ENCODE measurements at regions not wholly inside any gene's neighbourhood (a gene's known extent, or its start where the extent isn't known, plus 50 kb on each side); places are given as distances from the start of the nearest gene placed in this dataset.

GRCh38 chr13:87859261-87859660 is 188.1 kb downstream of the SLITRK5 start:
- H3K4me3 ChIP-seq (ENCODE audit: low read depth, low read length), result no peak overlapping the region
- no peak for DNase-seq (ENCODE audit: low read depth, low spot score)
- ChIA-PET POLR2A (no interaction called here), CTCF (interaction anchor here (0.6 kb wide), 1 partner anchor 269 kb away, joined by 4 read pairs; no protein-coding TSS in a partner anchor)
- no peak overlapping the region for H3K27ac ChIP-seq (ENCODE audit: low read depth, low read length)
- H3K9me3 ChIP-seq (ENCODE audit: control insufficient read depth, insufficient read depth, low read length), result 0 out of 2 replicates have a peak, but pooled peaks cover 3% of the 10 kb centered on the region
- no peaks in the 10 kb centered on the region for H3K27me3 ChIP-seq (ENCODE audit: control insufficient read depth, insufficient read depth, low read length)
- no peak for TF ChIP-seq CTCF (IDR thresholded peaks at IDR 0.05; ENCODE audit: low read depth, low read length)

GRCh38 chr13:87867426-87867825 is 196.3 kb downstream of the SLITRK5 start:
- H3K9me3 ChIP-seq (ENCODE audit: control insufficient read depth, insufficient read depth, low read length), result no peaks in the 10 kb centered on the region
- no peak overlapping the region for H3K27ac ChIP-seq (ENCODE audit: low read depth, low read length)
- CTCF ChIA-PET, result no interaction called here
- H3K27me3 ChIP-seq (ENCODE audit: control insufficient read depth, insufficient read depth, low read length), result no peaks in the 10 kb centered on the region
- POLR2A ChIA-PET, result no interaction called here
- no peak overlapping the region for H3K4me3 ChIP-seq (ENCODE audit: low read depth, low read length)
- no peak for DNase-seq (ENCODE audit: low read depth, low spot score)
- TF ChIP-seq CTCF (IDR thresholded peaks at IDR 0.05; ENCODE audit: low read depth, low read length), result no peak

- CTCF ChIA-PET, result no interaction called here
- Histone ChIP-seq H3K27me3 (ENCODE audit: control insufficient read depth, insufficient read depth, low read length) (no peaks in the 10 kb centered on the region), H3K9me3 (ENCODE audit: control insufficient read depth, insufficient read depth, low read length) (no peaks in the 10 kb centered on the region), H3K4me3 (ENCODE audit: low read depth, low read length) (no peak overlapping the region), H3K27ac (ENCODE audit: low read depth, low read length) (no peak overlapping the region)
- no peak for TF ChIP-seq CTCF (IDR thresholded peaks at IDR 0.05; ENCODE audit: low read depth, low read length)
- POLR2A ChIA-PET, result no interaction called here
- DNase-seq (ENCODE audit: low read depth, low spot score), result no peak
These were observed 197.6 kb downstream of the SLITRK5 start for GRCh38 chr13:87868731-87869130.

DNA sequence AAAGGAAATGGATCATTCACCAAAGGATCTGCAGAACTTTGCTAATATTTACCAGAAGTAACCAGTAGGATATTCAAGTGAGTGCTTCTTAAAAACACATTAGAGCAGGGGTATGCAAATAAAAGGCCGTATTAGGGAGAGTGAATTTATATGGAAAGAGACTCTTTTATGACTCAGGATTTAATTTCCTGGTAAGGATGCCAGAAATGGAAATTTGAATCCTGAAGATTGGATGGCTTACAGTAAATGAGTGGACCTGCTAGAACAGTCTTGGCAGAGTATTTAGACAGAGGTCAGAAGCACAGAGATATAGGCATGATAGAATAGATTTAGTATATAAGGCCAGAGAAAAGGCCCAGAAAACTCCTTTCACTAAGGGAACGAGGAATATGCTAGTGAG is 201.6 kb downstream of the SLITRK5 start:
- Histone ChIP-seq H3K9me3 (ENCODE audit: control insufficient read depth, insufficient read depth, low read length) (no peaks in the 10 kb centered on the region), H3K4me3 (ENCODE audit: low read depth, low read length) (no peak overlapping the region), H3K27me3 (ENCODE audit: control insufficient read depth, insufficient read depth, low read length) (no peaks in the 10 kb centered on the region), H3K27ac (ENCODE audit: low read depth, low read length) (no peak overlapping the region)
- DNase-seq (ENCODE audit: low read depth, low spot score), result no peak
- ChIA-PET POLR2A (no interaction called here), CTCF (no interaction called here)
- no peak for TF ChIP-seq CTCF (IDR thresholded peaks at IDR 0.05; ENCODE audit: low read depth, low read length)

- Histone ChIP-seq H3K9me3 (ENCODE audit: control insufficient read depth, insufficient read depth, low read length) (no peaks in the 10 kb centered on the region), H3K27me3 (ENCODE audit: control insufficient read depth, insufficient read depth, low read length) (no peaks in the 10 kb centered on the region), H3K27ac (ENCODE audit: low read depth, low read length) (no peak overlapping the region), H3K4me3 (ENCODE audit: low read depth, low read length) (no peak overlapping the region)
- no peak for DNase-seq (ENCODE audit: low read depth, low spot score)
- TF ChIP-seq CTCF (IDR thresholded peaks at IDR 0.05; ENCODE audit: low read depth, low read length), result no peak
- ChIA-PET POLR2A (no interaction called here), CTCF (no interaction called here)
These were observed 206.3 kb downstream of the SLITRK5 start for GRCh38 chr13:87877477-87877876.

All from AG04450 (cell line).